HEK293T (cell line): ENCODE measurements at regions not wholly inside any gene's neighbourhood (a gene's known extent, or its start where the extent isn't known, plus 50 kb on each side); places are given as distances from the start of the nearest gene placed in this dataset.
"Not testable (repeated sequence)": the region's sequence is repeated elsewhere in the genome, so short reads cannot be mapped to it uniquely, and the experiment has no call there.

Experiments used
- BHLHE40 ChIP-seq: fragments of 450-650 bp; IDR thresholded peaks from 2 replicates; pipeline ENCODE4 v1.6.1; 2016; ENCODE audit warnings: mild to moderate bottlenecking, moderate library complexity, borderline replicate concordance
- CTBP1 ChIP-seq: fragments of 450-650 bp; IDR thresholded peaks from 2 replicates; pipeline ENCODE4 v1.6.1; 2016; ENCODE audit warnings: borderline replicate concordance
- ELF4 ChIP-seq: fragments of 450-650 bp; IDR thresholded peaks from 2 replicates; pipeline ENCODE4 v1.6.1; 2017; ENCODE audit warnings: antibody characterized with exemption
- FOXK2 ChIP-seq: fragments of 450-650 bp; IDR thresholded peaks from 2 replicates; pipeline ENCODE4 v1.6.1; 2016; ENCODE audit warnings: mild to moderate bottlenecking
- FOXM1 ChIP-seq: fragments of 450-650 bp; IDR thresholded peaks from 2 replicates; pipeline ENCODE4 v1.6.1; 2017; ENCODE audit warnings: mild to moderate bottlenecking, borderline replicate concordance
- HDGF ChIP-seq: fragments of 450-650 bp; IDR thresholded peaks from 2 replicates; pipeline ENCODE4 v1.6.1; 2017; ENCODE audit warnings: antibody characterized with exemption, borderline replicate concordance
- NFRKB ChIP-seq: fragments of 450-650 bp; IDR thresholded peaks from 2 replicates; pipeline ENCODE4 v1.6.1; 2016; ENCODE audit warnings: mild to moderate bottlenecking, moderate library complexity
- PKNOX1 ChIP-seq: fragments of 450-650 bp; IDR thresholded peaks from 2 replicates; pipeline ENCODE4 v1.6.1; 2016
- SP1 ChIP-seq: fragments of 450-650 bp; IDR thresholded peaks from 2 replicates; pipeline ENCODE4 v1.6.1; 2017
- SUZ12 ChIP-seq: fragments of 450-650 bp; IDR thresholded peaks from 2 replicates; pipeline ENCODE4 v1.6.1; 2016; ENCODE audit warnings: mild to moderate bottlenecking
- TARDBP ChIP-seq: fragments of 450-650 bp; IDR thresholded peaks from 2 replicates; pipeline ENCODE4 v1.6.1; 2016
- ZNF384 ChIP-seq: fragments of 450-650 bp; IDR thresholded peaks from 2 replicates; pipeline ENCODE4 v1.6.1; 2016

GRCh38 chr2:91476244-91476935 lies 2784.9 kb downstream of the RPIA start:
- not testable (repeated sequence) for TF ChIP-seq SP1, FOXM1, ELF4, BHLHE40, NFRKB, HDGF, TARDBP, ZNF384, CTBP1, SUZ12, FOXK2, PKNOX1
